ENCODE measurements at regions not wholly inside any gene's neighbourhood (a gene's known extent, or its start where the extent isn't known, plus 50 kb on each side); places are given as distances from the start of the nearest gene placed in this dataset.

DNA sequence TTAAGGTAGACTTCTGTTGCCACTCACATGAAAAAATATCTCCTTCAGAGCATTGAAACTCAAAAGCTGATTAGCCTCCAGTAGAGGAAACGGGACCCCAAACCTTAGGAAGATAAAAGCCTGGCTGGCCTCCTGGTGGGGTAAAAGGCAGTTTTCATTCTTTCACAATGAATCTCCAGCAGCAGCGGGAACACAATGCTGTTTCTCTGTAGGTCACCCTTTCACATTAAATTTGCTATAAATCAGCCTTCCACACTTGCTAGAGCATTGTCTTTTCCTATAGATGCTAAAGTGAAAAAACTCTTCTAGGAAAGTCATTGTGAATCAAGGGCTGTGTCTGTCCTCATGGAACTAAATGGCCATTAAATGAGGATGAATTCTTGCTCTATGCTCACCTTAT lies 207.3 kb upstream of the MAGEB2 start:
- Histone ChIP-seq H3K23me2 (ENCODE audit: insufficient read length, low read depth, low read length, poor library complexity, severe bottlenecking) (no peaks in the 10 kb centered on the region), H3K27ac (ENCODE audit: insufficient read length, low read depth, low read length) (no peak overlapping the region), H3K9ac (ENCODE audit: extremely low read depth, insufficient read length, low read length) (no peak overlapping the region), H3K56ac (ENCODE audit: insufficient read length, low read depth, low read length) (no peak overlapping the region), H3K18ac (ENCODE audit: insufficient read length, low read depth, low read length) (no peak overlapping the region), H2BK120ac (ENCODE audit: low read depth, low read length, poor library complexity, severe bottlenecking) (no peak overlapping the region), H2AK5ac (ENCODE audit: insufficient read length, low read length) (no peak overlapping the region), H2BK20ac (ENCODE audit: low read depth, low read length, poor library complexity, severe bottlenecking) (no peak overlapping the region), H4K5ac (ENCODE audit: insufficient read length, low read depth, low read length) (no peak overlapping the region), H3K4me2 (ENCODE audit: insufficient read depth, insufficient read length, low read length) (no peak overlapping the region), H2AFZ (ENCODE audit: low read length) (no peak overlapping the region), H3K4me1 (ENCODE audit: insufficient read depth, low read length) (peaks cover 3% of the 10 kb centered on the region; the same call in 1 of the 2 replicates), H4K8ac (replicated peaks; ENCODE audit: insufficient read length, low read depth, low read length) (no peak overlapping the region), H2BK12ac (ENCODE audit: insufficient read length, low read depth, low read length) (no peak overlapping the region), H3K23ac (ENCODE audit: insufficient read length, low read depth, low read length) (no peak overlapping the region), H3T11ph (ENCODE audit: low read length) (no peak overlapping the region), H3K27me3 (ENCODE audit: insufficient read depth, low read length) (no peaks in the 10 kb centered on the region), H3K14ac (ENCODE audit: insufficient read depth, low read length) (no peak overlapping the region), H2BK15ac (ENCODE audit: low read depth, low read length) (no peak overlapping the region), H3K79me1 (ENCODE audit: insufficient read depth, low read depth, low read length, poor library complexity, severe bottlenecking) (no peaks in the 10 kb centered on the region), H3K79me2 (ENCODE audit: insufficient read depth, low read length) (no peaks in the 10 kb centered on the region), H4K91ac (ENCODE audit: insufficient read length, low read depth, low read length) (no peak overlapping the region), H2BK5ac (ENCODE audit: insufficient read length, low read length) (no peak overlapping the region), H4K20me1 (ENCODE audit: control insufficient read depth, insufficient read depth, insufficient read length) (no peaks in the 10 kb centered on the region), H3K9me3 (ENCODE audit: control insufficient read depth, low read depth, low read length) (no peaks in the 10 kb centered on the region), H3K4ac (ENCODE audit: low read depth, low read length) (no peak overlapping the region)
- DNase-seq = no peak
- Mint-ChIP-seq H3K4me1 (peaks cover 21 to 31% of the 10 kb centered on the region in 2 experiments), H3K4me3 (no peak overlapping the region), H3K27ac (peak overlapping the region in 2 of 3 experiments; percentile 33 to 78; a peak in 3 of 7 replicates), H3K36me3 (ENCODE audit: insufficient read depth in 1 of 3, low read depth in 3 of 3) (peaks cover 0 to 9% (median 2%) of the 10 kb centered on the region in 3 experiments; a peak in 5 of 7 replicates), H3K27me3 (ENCODE audit: low read depth) (no peaks in the 10 kb centered on the region; the same call in 1 of the 2 replicates), H3K9me3 (peaks cover 13 to 73% of the 10 kb centered on the region in 2 experiments; a peak in 4 of 5 replicates)
- no CpG with 5 or more reads among the region's 2 CpGs for WGBS (ENCODE audit: extremely low coverage, insufficient read length, low lambda C conversion rate)
- TF ChIP-seq, protein P1, sequence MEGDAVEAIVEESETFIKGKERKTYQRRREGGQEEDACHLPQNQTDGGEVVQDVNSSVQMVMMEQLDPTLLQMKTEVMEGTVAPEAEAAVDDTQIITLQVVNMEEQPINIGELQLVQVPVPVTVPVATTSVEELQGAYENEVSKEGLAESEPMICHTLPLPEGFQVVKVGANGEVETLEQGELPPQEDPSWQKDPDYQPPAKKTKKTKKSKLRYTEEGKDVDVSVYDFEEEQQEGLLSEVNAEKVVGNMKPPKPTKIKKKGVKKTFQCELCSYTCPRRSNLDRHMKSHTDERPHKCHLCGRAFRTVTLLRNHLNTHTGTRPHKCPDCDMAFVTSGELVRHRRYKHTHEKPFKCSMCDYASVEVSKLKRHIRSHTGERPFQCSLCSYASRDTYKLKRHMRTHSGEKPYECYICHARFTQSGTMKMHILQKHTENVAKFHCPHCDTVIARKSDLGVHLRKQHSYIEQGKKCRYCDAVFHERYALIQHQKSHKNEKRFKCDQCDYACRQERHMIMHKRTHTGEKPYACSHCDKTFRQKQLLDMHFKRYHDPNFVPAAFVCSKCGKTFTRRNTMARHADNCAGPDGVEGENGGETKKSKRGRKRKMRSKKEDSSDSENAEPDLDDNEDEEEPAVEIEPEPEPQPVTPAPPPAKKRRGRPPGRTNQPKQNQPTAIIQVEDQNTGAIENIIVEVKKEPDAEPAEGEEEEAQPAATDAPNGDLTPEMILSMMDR (conservative IDR thresholded peaks at IDR 0.05) = peak; percentile 28; the same call in 1 of the 3 replicates
